A172 (cell line): ENCODE measurements at regions not wholly inside any gene's neighbourhood (a gene's known extent, or its start where the extent isn't known, plus 50 kb on each side); places are given as distances from the start of the nearest gene placed in this dataset.
A peak's percentile ranks its signal among the peaks of the same experiment; 100 is the strongest.

Source experiments
- DNase-seq: peaks from one replicate; pipeline ENCODE4 v3.0.0-alpha.2; 2015; ENCODE audit warnings: low spot score

GRCh38 chr9:108103046-108103693, 613.6 kb upstream of the KLF4 start:
- DNase-seq, result peak; percentile 82

GRCh38 chr9:108101410-108101809, 611.8 kb upstream of the KLF4 start:
- no peak for DNase-seq

GRCh38 chr9:108100571-108100970, 611.0 kb upstream of the KLF4 start:
- DNase-seq, result no peak

- no peak for DNase-seq
Observed at GRCh38 chr9:108099854-108100253, 610.3 kb upstream of the KLF4 start.

- DNase-seq, result no peak
Observed at GRCh38 chr9:108095496-108095895, 605.9 kb upstream of the KLF4 start.

GRCh38 chr9:108094676-108094993, 605.1 kb upstream of the KLF4 start:
- DNase-seq, result no peak

- DNase-seq, result peak; percentile 94
Observed at GRCh38 chr9:108093773-108094675, 604.5 kb upstream of the KLF4 start.

GRCh38 chr9:108088916-108089315, 599.3 kb upstream of the KLF4 start:
- no peak for DNase-seq

GRCh38 chr9:108087781-108088180, 598.2 kb upstream of the KLF4 start:
- no peak for DNase-seq

- no peak for DNase-seq
Observed at GRCh38 chr9:108086624-108087023, 597.1 kb upstream of the KLF4 start.

- DNase-seq, result no peak
Observed at GRCh38 chr9:108085294-108085693, 595.7 kb upstream of the KLF4 start.

GRCh38 chr9:108083796-108084352, 594.3 kb upstream of the KLF4 start:
- DNase-seq, result no peak

GRCh38 chr9:108083160-108083750, 593.7 kb upstream of the KLF4 start:
- no peak for DNase-seq

GRCh38 chr9:108081112-108081511, 591.5 kb upstream of the KLF4 start:
- DNase-seq, result no peak

GRCh38 chr9:108080285-108080684, 590.7 kb upstream of the KLF4 start:
- DNase-seq, result no peak

- no peak for DNase-seq
Observed at GRCh38 chr9:108078811-108079210, 589.2 kb upstream of the KLF4 start.

GRCh38 chr9:108078375-108078774, 588.8 kb upstream of the KLF4 start:
- no peak for DNase-seq

GRCh38 chr9:108077556-108077955, 588.0 kb upstream of the KLF4 start:
- DNase-seq, result no peak

GRCh38 chr9:108074900-108075299, 585.3 kb upstream of the KLF4 start:
- DNase-seq, result no peak

GRCh38 chr9:108073823-108074222, 584.3 kb upstream of the KLF4 start:
- DNase-seq, result no peak

GRCh38 chr9:108072740-108073139, 583.2 kb upstream of the KLF4 start:
- no peak for DNase-seq

GRCh38 chr9:108070861-108071260, 581.3 kb upstream of the KLF4 start:
- DNase-seq, result no peak

- no peak for DNase-seq
Observed at GRCh38 chr9:108069991-108070390, 580.4 kb upstream of the KLF4 start.
